ENCODE measurements at regions not wholly inside any gene's neighbourhood (a gene's known extent, or its start where the extent isn't known, plus 50 kb on each side); places are given as distances from the start of the nearest gene placed in this dataset.

DNA sequence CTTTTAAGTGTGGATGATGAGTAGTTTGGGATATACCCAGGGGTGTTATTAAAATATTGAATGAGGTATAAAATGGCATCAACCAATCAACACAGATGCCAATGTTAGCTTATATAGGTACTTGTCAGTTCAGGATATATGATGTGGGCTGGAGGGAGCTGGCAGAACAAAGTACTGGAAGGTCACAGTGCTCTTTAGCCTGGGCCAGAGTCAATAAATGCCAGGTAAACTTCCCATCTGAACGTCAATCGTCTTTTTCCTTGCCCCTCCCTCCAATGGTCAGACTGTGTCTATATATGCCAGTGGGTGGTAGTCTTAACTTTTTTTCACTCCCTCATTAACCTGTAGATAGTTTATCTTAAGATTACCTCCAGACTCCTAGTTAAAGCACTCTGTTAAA is 140.8 kb upstream of the RBMS1 start:
- peaks cover 11% of the 10 kb centered on the region for H3K9me3 ChIP-seq (ENCODE audit: low read depth, low read length)
- H3K4me3 ChIP-seq (ENCODE audit: low read length), result no peak overlapping the region
- no peaks in the 10 kb centered on the region for H3K27me3 ChIP-seq (ENCODE audit: insufficient read depth, low read length)
- no peaks in the 10 kb centered on the region for H3K4me1 ChIP-seq (ENCODE audit: insufficient read depth, low read length)

DNA sequence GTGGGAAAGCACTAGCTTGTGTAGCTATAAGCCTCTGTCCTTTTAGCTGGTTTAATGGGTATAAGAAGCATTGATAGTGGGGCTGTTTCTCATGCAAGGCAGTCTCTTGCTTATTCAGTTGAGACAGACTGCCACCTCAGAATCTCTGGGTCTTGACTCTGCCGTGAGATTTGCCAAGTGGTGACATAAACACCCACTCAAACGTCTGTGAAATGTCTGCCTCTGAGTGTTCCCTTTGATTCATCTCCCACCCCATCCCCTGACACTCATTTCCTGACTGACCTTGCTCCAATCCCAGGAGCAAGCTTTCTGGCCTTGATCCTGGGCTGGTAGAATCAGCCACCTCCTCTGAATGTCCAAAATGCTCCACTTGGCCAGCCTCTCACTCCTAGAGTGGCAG is 141.9 kb upstream of the RBMS1 start:
- Histone ChIP-seq H3K4me3 (ENCODE audit: low read length) (no peak overlapping the region), H3K4me1 (ENCODE audit: insufficient read depth, low read length) (no peaks in the 10 kb centered on the region), H3K27me3 (ENCODE audit: insufficient read depth, low read length) (no peaks in the 10 kb centered on the region), H3K9me3 (ENCODE audit: low read depth, low read length) (peaks cover 21% of the 10 kb centered on the region)

DNA sequence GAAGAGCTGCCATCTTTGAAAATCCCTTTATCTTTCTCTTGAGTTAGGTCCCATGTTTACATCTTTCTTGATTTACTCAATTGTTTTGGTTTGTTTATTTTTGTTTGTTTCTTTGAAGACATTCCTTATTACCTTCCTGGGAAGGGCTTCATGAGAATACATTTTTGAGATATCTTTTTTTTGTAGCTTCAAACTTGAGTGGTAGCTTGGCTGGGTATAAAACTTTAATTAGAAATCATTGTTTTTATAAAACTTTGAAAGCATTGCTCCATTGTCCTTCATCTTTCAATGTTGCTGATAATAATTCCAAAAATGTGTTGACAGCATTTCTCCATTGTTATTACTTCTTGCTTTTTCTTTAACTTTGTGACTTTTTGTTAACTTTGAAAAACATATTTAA is 145.9 kb upstream of the RBMS1 start:
- Histone ChIP-seq H3K9me3 (ENCODE audit: low read depth, low read length) (peaks cover 21% of the 10 kb centered on the region), H3K27me3 (ENCODE audit: insufficient read depth, low read length) (no peaks in the 10 kb centered on the region), H3K4me1 (ENCODE audit: insufficient read depth, low read length) (no peaks in the 10 kb centered on the region), H3K4me3 (ENCODE audit: low read length) (no peak overlapping the region)

DNA sequence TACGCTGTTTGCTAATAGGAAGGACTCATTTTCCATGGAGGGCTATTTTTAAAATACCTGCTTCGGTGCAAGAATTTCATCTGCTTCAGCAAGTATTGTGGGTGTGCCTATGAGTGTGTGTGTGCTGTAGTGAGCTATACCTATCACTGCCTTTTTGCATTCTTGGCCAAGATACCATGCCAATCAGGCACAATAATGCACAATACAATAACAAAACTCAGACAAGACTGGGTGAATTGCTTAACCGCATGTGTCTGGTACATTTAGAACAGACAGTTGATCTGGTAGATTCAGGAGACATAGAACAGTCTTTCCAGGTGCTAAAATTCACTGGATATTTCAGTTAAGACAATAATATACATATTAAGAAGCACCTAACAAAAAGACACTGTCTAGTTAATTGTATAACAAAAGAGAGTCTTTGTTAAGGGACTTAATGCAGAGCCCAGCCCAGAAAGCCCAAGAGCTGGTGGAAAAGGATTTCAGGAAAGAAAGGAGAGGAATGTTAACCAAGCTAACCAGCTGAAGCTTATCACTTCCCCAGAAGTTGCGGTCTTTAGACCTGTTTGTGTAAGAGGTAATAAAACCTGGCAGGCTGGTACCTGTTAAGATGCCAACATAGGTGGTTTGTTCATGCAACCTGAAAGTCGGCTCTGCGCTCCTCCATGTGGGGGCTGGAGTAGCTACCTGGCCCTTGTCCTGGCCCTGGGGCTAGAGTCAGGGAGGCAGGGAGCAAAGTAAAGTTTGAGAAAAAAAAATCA is 153.3 kb upstream of the RBMS1 start:
- Histone ChIP-seq H3K4me1 (ENCODE audit: insufficient read depth, low read length) (peaks cover 17% of the 10 kb centered on the region), H3K9me3 (ENCODE audit: low read depth, low read length) (no peaks in the 10 kb centered on the region), H3K4me3 (ENCODE audit: low read length) (no peak overlapping the region), H3K27me3 (ENCODE audit: insufficient read depth, low read length) (no peaks in the 10 kb centered on the region)

DNA sequence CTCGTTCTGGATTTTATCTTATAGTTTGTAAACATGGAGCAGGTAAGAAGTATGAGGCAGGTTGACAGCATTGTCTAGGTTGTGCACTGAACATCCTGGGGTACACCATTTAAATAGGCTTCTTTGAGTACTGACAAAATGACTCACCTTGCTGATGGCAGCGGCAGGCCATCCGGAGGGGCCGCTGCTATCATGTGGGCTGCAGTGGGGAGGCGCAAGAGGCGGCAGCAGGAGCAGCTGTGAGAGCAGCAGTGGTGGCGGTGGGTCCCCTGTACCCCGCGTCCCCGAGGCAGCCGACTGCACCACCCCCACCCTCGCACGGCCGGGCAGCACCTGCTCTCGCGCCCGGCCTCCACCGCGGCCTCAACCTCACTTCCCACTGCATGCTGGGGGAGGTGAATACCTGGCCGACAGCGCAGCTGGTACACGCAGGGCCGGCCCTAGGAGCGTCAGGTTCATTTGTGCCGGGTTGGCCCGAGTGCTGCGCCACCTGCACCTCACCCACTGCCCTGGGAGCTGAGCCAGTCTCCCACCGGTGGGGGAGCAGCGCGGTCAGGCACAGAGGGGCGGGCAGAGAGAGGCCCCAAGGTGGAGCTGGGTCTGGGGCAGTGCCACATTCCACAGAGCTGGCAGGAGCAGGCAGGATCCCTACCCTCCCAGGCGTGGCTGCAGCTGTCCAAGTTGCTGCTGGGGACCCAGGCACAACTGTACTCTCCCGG is 154.5 kb upstream of the RBMS1 start:
- Histone ChIP-seq H3K4me3 (ENCODE audit: low read length) (no peak overlapping the region), H3K27me3 (ENCODE audit: insufficient read depth, low read length) (no peaks in the 10 kb centered on the region), H3K4me1 (ENCODE audit: insufficient read depth, low read length) (peaks cover 29% of the 10 kb centered on the region), H3K9me3 (ENCODE audit: low read depth, low read length) (no peaks in the 10 kb centered on the region)

DNA sequence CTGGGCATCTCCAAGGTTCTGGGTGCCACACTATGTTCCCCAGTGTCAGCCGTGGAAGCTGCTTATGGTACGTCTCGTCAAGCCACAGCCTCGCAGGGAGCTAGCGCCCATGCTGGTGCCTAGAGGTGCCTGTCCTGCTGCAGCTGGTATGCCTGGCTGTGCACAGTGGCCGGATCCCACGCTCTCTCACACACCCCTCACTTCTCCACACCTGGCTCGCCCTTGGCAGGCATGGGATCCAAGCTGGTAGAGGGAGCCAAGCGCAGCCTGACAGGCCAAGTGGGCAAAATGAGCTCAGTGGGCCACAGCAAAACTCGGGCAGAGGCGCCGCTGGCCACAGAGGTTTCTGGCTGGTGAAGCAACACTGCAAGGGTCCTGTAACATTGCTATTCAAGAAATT is 156.1 kb upstream of the RBMS1 start:
- Histone ChIP-seq H3K27me3 (ENCODE audit: insufficient read depth, low read length) (no peaks in the 10 kb centered on the region), H3K4me3 (ENCODE audit: low read length) (no peak overlapping the region), H3K9me3 (ENCODE audit: low read depth, low read length) (no peaks in the 10 kb centered on the region), H3K4me1 (ENCODE audit: insufficient read depth, low read length) (peaks cover 32% of the 10 kb centered on the region)

DNA sequence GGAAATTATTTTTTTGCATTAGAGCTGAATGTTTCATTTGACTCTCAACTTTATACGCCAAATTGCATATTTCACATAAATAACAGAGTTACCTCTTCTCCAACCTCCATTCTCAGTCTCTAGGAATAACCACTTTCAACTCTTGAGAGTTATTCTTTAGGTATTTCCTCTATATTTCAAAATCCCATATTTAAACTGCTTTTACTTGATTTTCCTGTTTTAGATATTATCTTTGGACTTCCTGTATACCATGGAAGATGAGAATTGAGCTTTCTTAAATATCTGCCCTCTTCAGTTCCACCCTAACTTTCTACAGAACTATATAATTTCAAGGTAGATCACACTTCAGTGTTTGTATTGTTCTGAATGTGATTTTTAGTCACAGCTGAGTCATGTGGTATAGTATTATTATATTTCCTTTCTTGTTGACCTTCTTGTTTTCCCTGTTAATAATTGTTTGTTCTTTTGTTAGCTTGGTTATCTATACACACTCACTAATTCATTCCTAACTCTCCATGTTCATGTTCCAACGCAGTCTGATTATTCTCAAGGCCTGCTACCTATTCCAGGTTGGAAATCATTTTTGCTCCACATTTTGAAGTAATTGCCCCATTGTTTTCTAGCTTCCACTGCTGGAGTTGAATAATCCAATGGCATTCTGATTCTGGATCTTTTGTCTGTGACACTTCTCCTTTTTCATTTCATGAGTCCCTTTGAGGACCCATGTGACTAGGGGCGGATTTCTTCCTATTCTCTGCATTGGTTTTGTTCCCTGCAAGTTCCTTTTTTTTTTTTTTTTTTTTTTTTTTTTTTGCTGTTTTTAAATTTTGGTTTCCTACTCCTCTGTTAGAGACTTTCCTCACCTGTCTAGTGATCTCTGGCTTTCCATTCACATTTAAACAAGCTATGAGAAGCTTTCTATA is 156.8 kb upstream of the RBMS1 start:
- no peaks in the 10 kb centered on the region for H3K27me3 ChIP-seq (ENCODE audit: insufficient read depth, low read length)
- peaks cover 32% of the 10 kb centered on the region for H3K4me1 ChIP-seq (ENCODE audit: insufficient read depth, low read length)
- H3K9me3 ChIP-seq (ENCODE audit: low read depth, low read length), result no peaks in the 10 kb centered on the region
- H3K4me3 ChIP-seq (ENCODE audit: low read length), result no peak overlapping the region

DNA sequence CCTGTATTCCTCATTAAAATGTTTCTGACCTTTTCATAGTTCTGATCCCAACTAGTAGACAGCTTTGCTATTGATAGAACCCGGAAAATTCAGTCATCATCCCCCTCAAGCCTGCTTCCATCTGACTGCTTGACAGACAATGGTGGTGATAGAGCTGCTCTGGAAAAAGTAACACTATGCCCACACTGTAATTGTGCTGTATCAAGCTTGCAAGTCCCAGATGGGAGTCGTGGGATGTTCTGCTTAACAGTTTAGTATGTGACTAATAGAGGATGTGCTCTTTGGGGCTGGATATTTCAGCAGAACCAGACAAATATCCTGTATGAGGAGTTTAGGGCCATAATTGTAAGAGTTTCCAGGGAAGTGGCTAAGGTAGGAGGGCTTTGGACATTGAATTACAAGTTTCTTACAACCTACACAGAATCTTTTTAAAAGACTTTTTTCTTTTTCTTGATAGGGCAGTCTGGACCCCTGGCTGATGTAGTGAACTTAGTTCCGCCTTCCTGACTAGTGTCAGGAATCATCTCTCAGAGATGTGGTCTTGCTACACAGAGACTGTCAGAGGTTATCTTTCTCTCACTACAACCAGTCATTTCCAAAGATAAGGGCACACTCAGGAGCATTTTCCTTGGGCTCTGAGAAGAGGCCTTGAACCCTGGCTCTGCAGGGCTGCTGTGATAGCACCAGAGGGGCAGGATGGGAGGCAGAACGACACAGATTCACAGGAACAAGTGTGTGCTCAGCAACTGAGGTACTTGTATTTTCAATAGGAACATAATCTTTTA is 158.0 kb upstream of the RBMS1 start:
- H3K27me3 ChIP-seq (ENCODE audit: insufficient read depth, low read length), result no peaks in the 10 kb centered on the region
- no peak overlapping the region for H3K4me3 ChIP-seq (ENCODE audit: low read length)
- peaks cover 32% of the 10 kb centered on the region for H3K4me1 ChIP-seq (ENCODE audit: insufficient read depth, low read length)
- no peaks in the 10 kb centered on the region for H3K9me3 ChIP-seq (ENCODE audit: low read depth, low read length)

DNA sequence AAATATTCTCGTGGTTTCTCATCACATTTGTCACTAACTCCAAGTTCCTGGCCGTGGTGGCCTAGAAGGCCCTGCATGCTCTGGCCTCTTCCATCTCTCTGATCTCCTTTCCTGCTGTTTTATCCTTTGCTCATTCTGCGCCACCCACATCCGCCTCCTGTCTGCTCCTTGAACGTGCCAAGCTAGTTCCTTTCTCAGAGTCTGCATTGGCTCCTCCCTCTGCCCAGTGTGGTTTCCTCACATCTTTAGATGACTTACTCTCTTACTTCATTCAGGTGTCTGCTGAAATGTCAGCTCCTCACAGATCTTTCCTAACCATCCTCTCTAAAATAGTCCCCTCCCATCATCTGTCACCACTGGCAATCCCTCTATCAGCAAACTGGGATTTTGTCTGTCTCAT is 158.6 kb upstream of the RBMS1 start:
- Histone ChIP-seq H3K9me3 (ENCODE audit: low read depth, low read length) (no peaks in the 10 kb centered on the region), H3K4me1 (ENCODE audit: insufficient read depth, low read length) (peaks cover 32% of the 10 kb centered on the region), H3K4me3 (ENCODE audit: low read length) (no peak overlapping the region), H3K27me3 (ENCODE audit: insufficient read depth, low read length) (peaks cover 2% of the 10 kb centered on the region)

DNA sequence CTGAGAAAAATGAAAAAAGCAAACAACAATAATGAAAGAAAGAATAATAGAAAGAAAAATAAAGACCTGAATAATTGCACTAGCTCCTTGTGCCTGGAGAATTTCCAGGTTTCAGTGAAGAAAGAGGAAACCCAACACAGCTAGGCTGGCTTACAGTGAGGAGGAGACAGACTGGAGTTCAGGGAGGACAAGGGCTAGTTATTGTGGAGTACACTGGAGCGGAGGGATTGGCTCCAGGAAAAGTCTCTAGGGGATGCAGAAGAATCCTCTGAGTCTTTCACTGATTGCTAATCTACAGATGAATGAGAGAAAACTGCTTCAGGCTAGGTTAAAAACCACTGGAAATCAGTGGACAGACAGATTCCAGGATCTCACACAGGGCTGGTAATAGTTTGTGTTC is 163.6 kb upstream of the RBMS1 start:
- Histone ChIP-seq H3K4me1 (ENCODE audit: insufficient read depth, low read length) (peaks cover 12% of the 10 kb centered on the region), H3K9me3 (ENCODE audit: low read depth, low read length) (no peaks in the 10 kb centered on the region), H3K4me3 (ENCODE audit: low read length) (no peak overlapping the region), H3K27me3 (ENCODE audit: insufficient read depth, low read length) (peaks cover 4% of the 10 kb centered on the region)

DNA sequence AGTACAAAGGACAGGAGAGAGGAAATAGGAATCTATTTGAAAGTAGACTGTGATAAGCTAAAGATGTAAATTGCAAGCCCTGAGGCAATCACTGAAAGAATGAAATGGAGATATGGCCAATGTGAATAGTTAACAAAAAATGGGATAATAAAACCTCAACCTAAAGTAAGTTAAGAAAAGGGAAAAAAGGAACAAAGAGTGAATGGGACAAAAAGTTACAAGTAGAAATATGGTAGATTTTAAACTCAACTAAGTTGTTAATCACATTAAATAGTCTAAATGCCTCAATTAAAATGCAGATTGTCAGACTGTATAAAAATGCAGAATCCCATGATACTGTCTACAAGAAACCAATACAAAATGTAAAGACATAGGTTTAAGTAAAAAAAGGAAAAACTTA is 165.2 kb upstream of the RBMS1 start:
- peaks cover 4% of the 10 kb centered on the region for H3K27me3 ChIP-seq (ENCODE audit: insufficient read depth, low read length)
- no peaks in the 10 kb centered on the region for H3K9me3 ChIP-seq (ENCODE audit: low read depth, low read length)
- H3K4me1 ChIP-seq (ENCODE audit: insufficient read depth, low read length), result no peaks in the 10 kb centered on the region
- no peak overlapping the region for H3K4me3 ChIP-seq (ENCODE audit: low read length)

DNA sequence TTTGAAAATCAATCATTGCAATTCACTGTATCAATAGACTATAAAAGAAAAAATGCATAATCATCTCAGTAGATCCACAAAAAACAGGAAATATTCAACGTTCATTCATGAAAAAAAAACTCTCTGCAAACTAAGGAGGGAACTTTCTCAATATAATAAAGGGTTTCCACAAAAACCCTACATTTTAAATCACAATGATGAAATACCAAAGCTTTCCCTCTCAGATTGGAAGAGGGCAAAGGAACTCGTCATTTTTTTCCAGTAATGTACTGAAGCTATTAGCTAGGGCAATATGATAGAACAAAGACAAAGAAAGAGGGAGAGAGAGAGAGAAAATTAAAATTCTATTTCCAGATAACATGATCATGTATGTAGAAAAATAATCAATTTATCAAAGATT is 167.1 kb upstream of the RBMS1 start:
- Histone ChIP-seq H3K4me3 (ENCODE audit: low read length) (no peak overlapping the region), H3K4me1 (ENCODE audit: insufficient read depth, low read length) (peaks cover under 1% of the 10 kb centered on the region), H3K27me3 (ENCODE audit: insufficient read depth, low read length) (peaks cover 4% of the 10 kb centered on the region), H3K9me3 (ENCODE audit: low read depth, low read length) (no peaks in the 10 kb centered on the region)

DNA sequence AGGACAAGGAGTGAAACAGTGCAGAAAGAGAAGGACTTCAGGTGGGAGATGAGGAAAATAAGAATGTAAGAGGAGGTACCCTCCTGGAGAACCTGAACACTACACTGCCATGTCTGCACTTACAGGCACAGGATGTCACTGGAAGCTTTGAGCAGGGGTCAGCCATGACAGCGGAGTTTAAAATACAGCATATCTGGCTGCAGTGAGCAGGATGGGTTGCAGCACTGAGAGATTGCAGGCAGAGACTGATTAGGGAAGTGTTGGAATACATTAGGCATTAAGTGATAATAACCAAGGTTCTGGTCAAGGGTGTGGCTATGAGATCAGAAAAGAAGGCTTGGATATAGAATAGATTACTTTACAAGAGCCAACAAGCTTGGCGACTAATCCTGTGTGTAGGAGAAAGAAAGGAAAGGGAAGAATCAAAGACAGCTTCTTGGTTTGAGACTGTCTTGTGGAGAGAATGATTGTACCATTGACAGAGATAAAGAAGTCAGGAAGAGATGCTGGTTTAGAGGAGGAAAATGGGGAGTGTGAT is 171.1 kb upstream of the RBMS1 start:
- no peaks in the 10 kb centered on the region for H3K27me3 ChIP-seq (ENCODE audit: insufficient read depth, low read length)
- peaks cover 12% of the 10 kb centered on the region for H3K4me1 ChIP-seq (ENCODE audit: insufficient read depth, low read length)
- no peaks in the 10 kb centered on the region for H3K9me3 ChIP-seq (ENCODE audit: low read depth, low read length)
- H3K4me3 ChIP-seq (ENCODE audit: low read length), result no peak overlapping the region

Data from mononuclear cell (primary cell).